GM12891 (cell line): ENCODE measurements at regions not wholly inside any gene's neighbourhood (a gene's known extent, or its start where the extent isn't known, plus 50 kb on each side); places are given as distances from the start of the nearest gene placed in this dataset.

ENCODE experiments used
- POLR2A ChIP-seq: IDR thresholded peaks from 2 replicates; pipeline ENCODE4 v1.6.1; 2011; ENCODE audit warnings: low read depth, low read length, control low read depth
- POLR2AphosphoS5 ChIP-seq: IDR thresholded peaks from 2 replicates; pipeline ENCODE4 v1.6.1; 2011; ENCODE audit warnings: low read depth, low read length, control low read depth
- TAF1 ChIP-seq: IDR thresholded peaks from 2 replicates; pipeline ENCODE4 v1.6.1; 2011; ENCODE audit warnings: low read depth, low read length, control low read depth

- TF ChIP-seq POLR2A (no peak), TAF1 (no peak), POLR2AphosphoS5 (no peak)
Observed at GRCh38 chr7:89772276-89772675, 382.0 kb upstream of the STEAP1 start.
